Activated T-cell treated with anti-CD3 and anti-CD28 coated beads for 1 hour (primary cell): ENCODE measurements at regions not wholly inside any gene's neighbourhood (a gene's known extent, or its start where the extent isn't known, plus 50 kb on each side); places are given as distances from the start of the nearest gene placed in this dataset.
"Not testable (repeated sequence)": the region's sequence is repeated elsewhere in the genome, so short reads cannot be mapped to it uniquely, and the experiment has no call there.

Experiments
- DNase-seq: peaks from one replicate; pipeline ENCODE4 v3.0.0-alpha.2; 2020; ENCODE audit warnings: low read depth

GRCh38 chr6:84872996-84873723, 108.8 kb upstream of the TBX18 start:
- no peak for DNase-seq

- DNase-seq = no peak
These were observed 107.5 kb upstream of the TBX18 start for GRCh38 chr6:84871925-84872324.

GRCh38 chr6:84870672-84871071, 106.3 kb upstream of the TBX18 start:
- DNase-seq = no peak

- no peak for DNase-seq
These were observed 103.8 kb upstream of the TBX18 start for GRCh38 chr6:84868149-84868548.

- no peak for DNase-seq
These were observed 103.1 kb upstream of the TBX18 start for GRCh38 chr6:84867521-84867920.

- no peak for DNase-seq
These were observed 102.3 kb upstream of the TBX18 start for GRCh38 chr6:84866715-84867114.

- DNase-seq = not testable (repeated sequence)
These were observed 101.0 kb upstream of the TBX18 start for GRCh38 chr6:84865372-84865771.

GRCh38 chr6:84862843-84863242, 98.4 kb upstream of the TBX18 start:
- no peak for DNase-seq

- no peak for DNase-seq
These were observed 96.5 kb upstream of the TBX18 start for GRCh38 chr6:84860920-84861319.

GRCh38 chr6:84860509-84860908, 96.1 kb upstream of the TBX18 start:
- DNase-seq = no peak

GRCh38 chr6:84854811-84855400, 90.5 kb upstream of the TBX18 start:
- DNase-seq = no peak

GRCh38 chr6:84853901-84854300, 89.5 kb upstream of the TBX18 start:
- no peak for DNase-seq

- no peak for DNase-seq
These were observed 84.6 kb upstream of the TBX18 start for GRCh38 chr6:84848960-84849359.

- DNase-seq = no peak
These were observed 83.2 kb upstream of the TBX18 start for GRCh38 chr6:84847390-84848160.

GRCh38 chr6:84842525-84843166, 78.2 kb upstream of the TBX18 start:
- DNase-seq = no peak

GRCh38 chr6:84837068-84837866, 72.9 kb upstream of the TBX18 start:
- DNase-seq = not testable (repeated sequence)

GRCh38 chr6:84836366-84836765, 72.0 kb upstream of the TBX18 start:
- no peak for DNase-seq

GRCh38 chr6:84835340-84835739, 70.9 kb upstream of the TBX18 start:
- DNase-seq = no peak

GRCh38 chr6:84831924-84832323, 67.5 kb upstream of the TBX18 start:
- not testable (repeated sequence) for DNase-seq

GRCh38 chr6:84825461-84825860, 61.1 kb upstream of the TBX18 start:
- DNase-seq = no peak

GRCh38 chr6:84821314-84821713, 56.9 kb upstream of the TBX18 start:
- DNase-seq = not testable (repeated sequence)

GRCh38 chr6:84816741-84817140, 52.3 kb upstream of the TBX18 start:
- DNase-seq = no peak
